Stomach smooth muscle (tissue), 2 donors: ENCODE measurements at regions not wholly inside any gene's neighbourhood (a gene's known extent, or its start where the extent isn't known, plus 50 kb on each side); places are given as distances from the start of the nearest gene placed in this dataset.

Source experiments
- H3K27ac ChIP-seq: one replicate; pipeline ENCODE4 v1.7.0; 2013; ENCODE audit warnings: mild to moderate bottlenecking, low read length, inconsistent platforms
- H3K27me3 ChIP-seq, 2 donors: one replicate each; pipeline ENCODE4 v1.7.0; 2013; ENCODE audit warnings: low read length in 2 of 2; ENCODE audit not compliant: insufficient read depth in 2 of 2, control insufficient read depth in 1 of 2
- H3K36me3 ChIP-seq, 2 donors: one replicate each; pipeline ENCODE4 v1.7.0; 2013; ENCODE audit warnings: low read length in 2 of 2; ENCODE audit not compliant: control insufficient read depth in 2 of 2, insufficient read depth in 2 of 2
- H3K4me1 ChIP-seq: one replicate; pipeline ENCODE4 v1.7.0; 2013; ENCODE audit warnings: low read length; ENCODE audit not compliant: control insufficient read depth, insufficient read depth
- H3K4me3 ChIP-seq, 2 donors: one replicate each; pipeline ENCODE4 v1.7.0; 2013; ENCODE audit warnings: low read length in 2 of 2
- H3K9ac ChIP-seq, 2 donors: one replicate each; pipeline ENCODE4 v1.7.0; 2013; ENCODE audit warnings: low read length in 2 of 2, mild to moderate bottlenecking in 1 of 2
- H3K9me3 ChIP-seq, 2 donors: one replicate each; pipeline ENCODE4 v1.7.0; 2013; ENCODE audit warnings: low read length in 2 of 2; ENCODE audit not compliant: control insufficient read depth in 2 of 2
- donor health status: healthy.
- donor health status: Pancreatic carcinoma.

DNA sequence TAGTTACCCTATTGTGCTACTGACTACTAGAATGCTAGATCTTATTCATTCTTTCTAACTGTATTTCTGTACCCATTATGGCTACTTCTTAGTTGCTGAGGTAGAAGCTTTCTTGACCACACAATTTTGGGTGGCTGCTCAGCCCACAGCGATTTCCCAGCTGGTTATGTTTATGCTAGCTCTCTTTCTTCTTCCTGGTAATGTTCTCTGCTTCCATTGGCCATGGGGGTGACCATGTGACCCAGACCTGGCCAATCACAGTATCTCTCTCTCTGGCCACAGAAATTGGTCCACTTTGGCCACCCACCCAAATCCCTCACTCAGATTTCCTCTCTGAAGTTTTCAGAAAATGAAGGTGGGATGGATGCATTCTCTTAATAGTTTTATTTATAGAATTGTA, 427.9 kb upstream of the CLINT1 start:
- Histone ChIP-seq H3K9me3 (no peaks in the 10 kb centered on the region), H3K27ac (no peak overlapping the region), H3K9ac (no peak overlapping the region), H3K4me3 (no peak overlapping the region), H3K27me3 (no peaks in the 10 kb centered on the region), H3K4me1 (no peaks in the 10 kb centered on the region), H3K36me3 (no peaks in the 10 kb centered on the region)

DNA sequence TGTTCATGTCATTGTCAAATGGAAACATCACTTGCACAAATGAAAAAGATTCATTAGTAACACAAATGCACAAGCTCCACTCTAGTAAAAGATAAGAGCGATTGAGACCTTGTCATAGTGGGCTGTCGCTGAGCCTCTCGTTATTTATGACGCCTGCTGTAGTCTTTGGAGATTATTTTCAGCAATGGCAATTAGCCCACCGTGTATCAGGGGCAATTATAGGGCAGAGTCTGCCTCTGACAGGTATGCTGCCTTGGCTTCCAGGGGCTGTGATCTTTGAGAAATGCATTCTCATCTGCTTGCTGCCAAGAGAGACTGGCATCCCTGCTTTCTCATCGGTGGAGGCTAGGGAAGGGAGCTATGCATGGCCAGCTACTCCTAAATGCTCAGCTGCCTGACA, 426.8 kb upstream of the CLINT1 start:
- H3K36me3 ChIP-seq, result no peaks in the 10 kb centered on the region
- no peak overlapping the region for H3K27ac ChIP-seq
- H3K27me3 ChIP-seq, result no peaks in the 10 kb centered on the region
- H3K4me1 ChIP-seq, result no peaks in the 10 kb centered on the region
- no peaks in the 10 kb centered on the region for H3K9me3 ChIP-seq
- H3K4me3 ChIP-seq, result no peak overlapping the region
- no peak overlapping the region for H3K9ac ChIP-seq

DNA sequence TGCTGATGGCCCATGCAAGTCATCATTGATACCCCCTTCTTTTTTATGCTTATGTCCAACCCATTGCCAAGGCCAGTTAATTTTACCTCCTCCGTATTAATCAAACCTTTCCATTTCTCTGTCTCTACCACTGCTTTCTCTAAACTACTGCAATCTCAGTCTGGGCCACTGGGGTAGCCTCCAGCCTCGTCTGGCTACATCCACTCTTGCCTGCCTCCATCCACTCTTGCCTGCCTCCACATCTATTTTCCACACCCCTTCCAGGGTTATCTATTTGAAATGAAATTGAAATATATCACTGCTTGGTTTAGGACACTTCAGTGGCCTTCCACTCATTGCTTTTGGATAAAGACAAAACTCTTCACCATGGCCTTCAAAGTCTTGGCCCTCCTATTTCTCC, 425.3 kb upstream of the CLINT1 start:
- Histone ChIP-seq H3K4me1 (no peaks in the 10 kb centered on the region), H3K27me3 (no peaks in the 10 kb centered on the region), H3K9me3 (no peaks in the 10 kb centered on the region), H3K4me3 (no peak overlapping the region), H3K27ac (no peak overlapping the region), H3K9ac (no peak overlapping the region), H3K36me3 (no peaks in the 10 kb centered on the region)

DNA sequence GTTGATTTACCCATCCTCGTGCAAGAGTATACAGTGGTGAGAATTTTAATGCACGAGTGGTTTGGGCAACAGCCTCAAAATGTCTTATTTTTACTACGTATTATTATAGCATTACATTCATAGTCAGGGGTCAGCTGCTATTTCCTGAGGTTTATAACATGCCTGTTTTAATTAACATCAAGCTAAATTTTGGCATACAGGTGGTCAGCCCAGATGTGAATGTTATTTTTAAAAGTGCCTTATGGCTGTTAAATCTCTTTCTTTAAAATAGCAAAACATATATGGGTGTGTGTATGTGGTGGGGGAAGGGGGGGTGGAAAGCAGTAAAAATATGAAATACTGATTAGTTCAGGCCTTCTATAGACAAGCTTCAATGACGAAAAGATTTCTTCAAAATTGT, 424.5 kb upstream of the CLINT1 start:
- H3K27ac ChIP-seq, result no peak overlapping the region
- H3K4me1 ChIP-seq, result no peaks in the 10 kb centered on the region

DNA sequence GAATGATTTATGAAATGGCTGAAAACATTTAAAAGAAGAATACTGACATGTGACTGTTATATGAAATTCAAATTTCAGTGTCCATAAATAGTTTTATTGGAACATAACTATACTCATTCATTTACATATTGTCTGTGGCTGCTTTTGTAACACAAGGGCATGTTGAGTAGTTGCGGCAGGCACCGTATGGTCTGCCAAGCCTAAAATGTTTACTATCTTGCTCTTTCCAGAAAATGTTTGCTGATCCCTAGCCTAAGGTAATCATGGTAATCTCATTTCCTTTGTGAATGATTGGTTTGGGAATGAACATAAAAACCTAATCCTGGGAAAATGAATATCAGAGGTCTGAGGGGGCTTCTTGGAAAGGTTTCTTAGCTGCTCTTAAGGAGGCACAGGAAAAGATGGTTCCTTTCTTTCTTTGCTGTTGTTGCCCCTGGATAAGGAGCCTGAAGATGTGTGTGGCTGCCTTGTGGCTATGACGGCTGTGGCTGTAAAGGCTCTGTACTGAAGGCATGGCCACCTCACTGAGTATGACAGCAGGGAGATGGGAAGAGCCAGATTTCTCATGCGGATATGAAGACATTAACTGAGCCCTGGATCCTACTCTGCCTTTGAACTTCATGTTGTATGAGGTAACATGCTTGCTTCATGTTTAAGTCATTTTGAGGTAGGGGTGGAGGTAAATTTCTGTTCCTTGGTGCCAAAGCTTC, 419.4 kb upstream of the CLINT1 start:
- Histone ChIP-seq H3K27ac (no peak overlapping the region), H3K4me3 (no peak overlapping the region), H3K27me3 (no peaks in the 10 kb centered on the region), H3K9me3 (no peaks in the 10 kb centered on the region), H3K9ac (no peak overlapping the region), H3K4me1 (no peaks in the 10 kb centered on the region), H3K36me3 (no peaks in the 10 kb centered on the region)

More for the DNA sequence above, 424.5 kb upstream of the CLINT1 start:
- Histone ChIP-seq H3K9ac (no peak overlapping the region), H3K36me3 (no peaks in the 10 kb centered on the region), H3K4me3 (no peak overlapping the region), H3K9me3 (no peaks in the 10 kb centered on the region), H3K27me3 (no peaks in the 10 kb centered on the region)

DNA sequence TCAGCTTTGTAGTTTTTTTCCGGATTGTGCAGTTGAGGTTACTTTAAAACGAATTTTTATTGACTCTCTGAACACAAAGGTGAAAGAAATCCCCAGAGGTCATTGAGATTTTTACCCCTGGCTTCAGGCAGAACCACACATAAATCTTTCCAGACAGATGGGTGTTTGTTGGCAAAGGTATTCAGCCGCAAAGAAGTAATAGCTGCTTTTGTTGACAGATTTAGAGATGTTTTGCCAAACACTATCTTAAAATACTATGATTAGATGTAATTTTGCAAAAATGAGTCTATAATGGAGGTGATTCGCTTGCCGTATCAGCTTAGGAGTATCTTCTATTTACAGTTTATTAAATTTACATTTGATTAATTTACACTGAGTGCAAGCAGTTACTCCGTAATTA, 418.3 kb upstream of the CLINT1 start:
- Histone ChIP-seq H3K4me3 (no peak overlapping the region), H3K9ac (no peak overlapping the region), H3K27ac (no peak overlapping the region), H3K4me1 (no peaks in the 10 kb centered on the region), H3K36me3 (no peaks in the 10 kb centered on the region), H3K9me3 (no peaks in the 10 kb centered on the region), H3K27me3 (no peaks in the 10 kb centered on the region)

DNA sequence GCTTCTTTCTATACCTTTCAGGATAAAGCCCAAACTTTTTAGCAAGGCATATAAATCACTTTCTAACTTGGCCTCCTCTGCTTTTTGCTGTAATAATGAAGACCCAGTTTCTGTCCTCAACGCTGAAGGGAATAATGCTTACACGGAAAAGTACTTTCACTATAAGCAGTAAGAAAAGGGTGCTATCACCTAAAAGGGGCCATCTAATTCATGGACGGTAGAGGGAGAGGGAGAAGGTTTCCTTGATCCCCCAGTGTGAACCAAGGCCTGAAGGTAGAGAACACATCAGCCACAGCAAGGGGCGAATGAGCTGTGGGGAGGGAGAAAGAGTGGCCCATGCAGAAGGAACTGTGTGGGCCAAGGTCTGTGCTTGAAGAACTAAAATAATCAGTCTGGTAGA, 417.7 kb upstream of the CLINT1 start:
- no peak overlapping the region for H3K4me3 ChIP-seq
- H3K27me3 ChIP-seq, result no peaks in the 10 kb centered on the region
- no peak overlapping the region for H3K27ac ChIP-seq

DNA sequence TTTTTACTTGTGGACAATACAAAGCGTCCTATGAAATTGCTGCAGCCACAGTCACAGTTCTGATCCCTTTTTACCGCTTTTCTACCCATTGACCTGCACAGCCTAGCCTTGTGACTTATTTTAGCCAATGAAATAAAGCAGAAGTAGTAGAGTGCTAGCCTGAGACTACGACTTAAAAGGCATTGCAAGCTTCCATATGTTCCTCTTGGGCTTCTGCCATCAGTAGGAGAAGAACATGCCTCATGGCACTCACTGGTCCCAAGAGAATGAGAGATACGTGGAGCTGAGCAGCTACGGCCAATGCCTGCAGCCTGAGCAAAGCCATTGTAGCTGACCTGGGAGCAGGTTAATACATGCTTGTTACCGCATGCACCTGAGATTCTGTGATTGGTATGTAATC, 416.6 kb upstream of the CLINT1 start:
- H3K36me3 ChIP-seq, result no peaks in the 10 kb centered on the region
- no peak overlapping the region for H3K27ac ChIP-seq
- no peaks in the 10 kb centered on the region for H3K4me1 ChIP-seq
- H3K27me3 ChIP-seq, result no peaks in the 10 kb centered on the region
- no peak overlapping the region for H3K9ac ChIP-seq
- no peak overlapping the region for H3K4me3 ChIP-seq
- H3K9me3 ChIP-seq, result no peaks in the 10 kb centered on the region

More for the DNA sequence above, 417.7 kb upstream of the CLINT1 start:
- no peaks in the 10 kb centered on the region for H3K9me3 ChIP-seq
- H3K9ac ChIP-seq, result no peak overlapping the region
- H3K4me1 ChIP-seq, result no peaks in the 10 kb centered on the region
- no peaks in the 10 kb centered on the region for H3K36me3 ChIP-seq

DNA sequence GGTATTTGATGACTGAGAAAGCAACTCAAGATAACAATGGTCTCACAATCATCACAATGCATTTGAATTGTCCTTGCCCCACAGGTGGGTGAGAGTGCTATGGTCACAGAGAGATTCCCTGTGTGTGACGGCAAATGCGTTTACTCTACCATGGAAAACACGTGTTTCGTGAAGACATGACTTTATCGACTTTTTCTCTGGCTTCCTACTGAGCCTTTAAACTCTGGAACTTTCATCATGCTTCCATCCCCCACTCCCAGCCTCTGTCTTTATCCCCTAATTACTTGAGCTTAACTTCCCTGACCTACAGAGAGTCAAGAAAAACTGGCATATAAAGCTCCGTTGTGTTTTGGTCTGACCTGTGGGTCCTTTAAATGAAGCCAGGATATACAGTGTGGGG, 414.1 kb upstream of the CLINT1 start:
- H3K36me3 ChIP-seq, result no peaks in the 10 kb centered on the region
- no peak overlapping the region for H3K9ac ChIP-seq
- H3K4me1 ChIP-seq, result no peaks in the 10 kb centered on the region
- no peaks in the 10 kb centered on the region for H3K27me3 ChIP-seq
- H3K4me3 ChIP-seq, result no peak overlapping the region
- H3K9me3 ChIP-seq, result peaks cover 0 to 3% of the 10 kb centered on the region in 2 donors
- H3K27ac ChIP-seq, result no peak overlapping the region

DNA sequence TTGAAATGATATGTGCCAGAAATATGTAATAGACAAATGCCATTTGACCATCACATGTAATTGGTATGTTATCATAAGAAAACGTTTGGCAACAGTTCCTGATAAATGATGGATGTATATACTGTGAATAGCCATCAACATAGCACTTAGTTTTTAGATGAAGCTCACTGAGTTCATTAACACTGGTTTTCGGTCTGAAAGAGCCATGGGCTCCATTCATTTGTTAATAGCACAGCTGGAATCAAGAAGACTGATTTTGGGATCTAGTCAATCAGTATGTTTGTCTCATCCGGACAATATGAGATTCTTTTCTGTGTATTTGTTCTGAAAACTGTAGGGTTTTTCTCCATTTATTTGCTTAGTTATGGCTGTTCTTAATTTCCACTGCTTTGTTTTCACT, 413.5 kb upstream of the CLINT1 start:
- no peak overlapping the region for H3K9ac ChIP-seq
- H3K9me3 ChIP-seq, result peaks cover 2 to 8% of the 10 kb centered on the region in 2 donors
- no peaks in the 10 kb centered on the region for H3K36me3 ChIP-seq
- H3K27ac ChIP-seq, result no peak overlapping the region
- no peaks in the 10 kb centered on the region for H3K4me1 ChIP-seq
- no peaks in the 10 kb centered on the region for H3K27me3 ChIP-seq
- no peak overlapping the region for H3K4me3 ChIP-seq

DNA sequence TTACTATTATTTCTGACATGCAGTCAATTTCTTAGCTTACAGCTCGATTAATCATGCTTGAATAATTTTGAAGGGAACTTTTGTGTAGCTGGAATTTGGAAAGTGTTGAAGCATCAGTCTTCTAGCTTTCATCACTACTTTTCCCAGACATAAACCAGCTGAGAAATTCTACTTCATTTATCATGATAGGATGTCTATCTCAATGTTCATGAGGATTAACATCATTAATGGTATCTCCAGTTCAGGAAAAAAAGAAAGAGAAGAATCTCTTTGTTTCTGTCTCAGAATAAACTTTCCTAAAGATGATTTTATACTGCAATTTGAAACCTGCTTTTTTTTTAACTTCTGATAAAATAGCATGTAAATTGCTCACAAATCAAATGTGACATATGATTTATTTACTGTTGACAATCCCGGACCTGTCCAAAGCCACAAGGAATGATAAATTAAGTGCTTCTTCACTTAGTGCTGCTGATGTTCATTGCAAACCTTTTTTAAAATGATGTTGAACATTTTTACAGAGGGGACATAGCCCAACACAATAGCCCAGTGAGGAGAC, 412.1 kb upstream of the CLINT1 start:
- H3K27me3 ChIP-seq, result no peaks in the 10 kb centered on the region
- H3K4me3 ChIP-seq, result no peak overlapping the region
- H3K27ac ChIP-seq, result no peak overlapping the region
- H3K36me3 ChIP-seq, result no peaks in the 10 kb centered on the region
- H3K9me3 ChIP-seq, result peaks cover 6 to 8% of the 10 kb centered on the region in 2 donors
- H3K9ac ChIP-seq, result no peak overlapping the region
- H3K4me1 ChIP-seq, result no peaks in the 10 kb centered on the region
